HCT116 (cell line): ENCODE measurements at regions not wholly inside any gene's neighbourhood (a gene's known extent, or its start where the extent isn't known, plus 50 kb on each side); places are given as distances from the start of the nearest gene placed in this dataset.

Experiments
- ATAC-seq: fragments of 200-7000 bp; cut with Tn5 transposase; 2 replicates; pipeline ENCODE4 v1.9.1; 2020; ENCODE audit warnings: mild to moderate bottlenecking, moderate library complexity
- BruUV-seq: library from RNA; stranded (reverse); fragments of 400-500 nt; replicated peaks from 2 replicates; lab custom pipeline; 2021; lab: Mats Ljungman, UMichigan
- CTCF ChIA-PET: fragments of 300-600 bp; sonication (Branson Sonifier 250); formaldehyde crosslinking; loops from one replicate; lab custom pipeline; 2021; ENCODE audit warnings: antibody characterized with exemption; lab: Charles Lee
- POLR2A ChIA-PET: fragments of 300-600, 350-600 bp; sonication (Branson Sonifier 250); formaldehyde crosslinking; loops from one replicate; lab custom pipeline; 2021; ENCODE audit warnings: antibody characterized with exemption; lab: Charles Lee
- RAD21 ChIA-PET, 2 experiments: fragments of 300-600 bp; sonication (Branson Sonifier 250); formaldehyde crosslinking; loops; one replicate each; lab custom pipeline; 2023; ENCODE audit warnings: low total read pairs in 2 of 2; ENCODE audit not compliant: uncharacterized antibody in 2 of 2, unreplicated experiment in 2 of 2, low non-redundant PET in 1 of 2; lab: Charles Lee
- DNase-seq: peaks from one replicate; pipeline ENCODE4 v3.0.0-alpha.2; 2010; ENCODE audit warnings: low read depth, low spot score
- H2AFZ ChIP-seq: fragments of 200-600 bp; shearing (Covaris generic), sonication (generic); 2 replicates; pipeline ENCODE4 v1.6.1; 2017; ENCODE audit warnings: low read depth, mixed run types, mixed read lengths, antibody characterized with exemption, low read length; ENCODE audit not compliant: poor library complexity, severe bottlenecking
- H3K27ac ChIP-seq: 2 replicates; pipeline ENCODE4 v1.5.1; 2012; ENCODE audit warnings: low read depth, low read length
- H3K27me3 ChIP-seq: fragments of 200-600 bp; sonication (generic); 2 replicates; pipeline ENCODE4 v1.6.1; 2016; ENCODE audit warnings: mixed run types, low read length, mixed read lengths; ENCODE audit not compliant: insufficient read depth
- H3K36me3 ChIP-seq, 2 experiments: fragments of 200-500 bp in 1 of 2; fragments of 200-600 bp in 1 of 2; sonication (Bioruptor generic) in 1 of 2; sonication (generic) in 1 of 2; 2 replicates each; pipeline versions ENCODE4 v1.5.1 to v1.6.1; 2014 to 2016; ENCODE audit warnings: low read length in 2 of 2, inconsistent platforms in 1 of 2, mixed read lengths in 1 of 2, mixed run types in 1 of 2; ENCODE audit not compliant: insufficient read depth in 2 of 2, control insufficient read depth in 1 of 2
- H3K4me1 ChIP-seq, 2 experiments: fragments of 200-600 bp in 1 of 2; sonication (generic) in 1 of 2; 2 replicates each; pipeline versions ENCODE4 v1.5.1 to v1.6.1; 2012 to 2017; ENCODE audit warnings: low read length in 2 of 2, inconsistent platforms in 1 of 2, mild to moderate bottlenecking in 1 of 2, mixed read lengths in 1 of 2, mixed run types in 1 of 2, moderate library complexity in 1 of 2; ENCODE audit not compliant: insufficient read depth in 2 of 2, control insufficient read depth in 1 of 2
- H3K4me2 ChIP-seq: fragments of 200-600 bp; sonication (generic); 2 replicates; pipeline ENCODE4 v1.6.1; 2017; ENCODE audit warnings: mixed run types, low read length, mixed read lengths
- H3K4me3 ChIP-seq, 2 experiments: fragments of 200-600 bp in 1 of 2; sonication (generic) in 1 of 2; replicated peaks in 1 of 2; 2 replicates each; pipeline ENCODE4 v1.5.1; 2011 to 2016; ENCODE audit warnings: low read length in 2 of 2, control low read depth in 1 of 2, low read depth in 1 of 2, mild to moderate bottlenecking in 1 of 2, mixed read lengths in 1 of 2, mixed run types in 1 of 2
- H3K79me2 ChIP-seq: fragments of 200-600 bp; sonication (generic); 2 replicates; pipeline ENCODE4 v1.6.1; 2017; ENCODE audit warnings: mild to moderate bottlenecking, mixed run types, low read length, moderate library complexity, mixed read lengths; ENCODE audit not compliant: insufficient read depth
- H3K9ac ChIP-seq: fragments of 200-600 bp; sonication (generic); 2 replicates; pipeline ENCODE4 v1.6.1; 2016; ENCODE audit warnings: low read length, mixed read lengths
- H3K9me2 ChIP-seq: fragments of 200-600 bp; sonication (generic), shearing (Covaris generic); 2 replicates; pipeline ENCODE4 v1.6.1; 2017; ENCODE audit warnings: mixed run types, mild to moderate bottlenecking, moderate library complexity; ENCODE audit not compliant: insufficient read depth
- H3K9me3 ChIP-seq, 2 experiments: fragments of 200-500 bp in 1 of 2; fragments of 200-600 bp in 1 of 2; sonication (Bioruptor generic) in 1 of 2; sonication (generic) in 1 of 2; 2 replicates each; pipeline ENCODE4 v1.6.1; 2014 to 2017; ENCODE audit warnings: low read length in 2 of 2, mixed read lengths in 2 of 2, inconsistent platforms in 1 of 2, low read depth in 1 of 2, mild to moderate bottlenecking in 1 of 2, mixed run types in 1 of 2, moderate library complexity in 1 of 2; ENCODE audit not compliant: control insufficient read depth in 1 of 2, insufficient read depth in 1 of 2
- H4K20me1 ChIP-seq: fragments of 200-600 bp; sonication (generic), shearing (Covaris generic); 2 replicates; pipeline ENCODE4 v1.6.1; 2017; ENCODE audit warnings: mixed run types, mild to moderate bottlenecking, moderate library complexity; ENCODE audit not compliant: insufficient read depth
- CEBPB ChIP-seq: IDR thresholded peaks from 2 replicates; pipeline ENCODE4 v1.6.1; 2012; ENCODE audit warnings: low read depth
- ELF1 ChIP-seq: IDR thresholded peaks from 2 replicates; pipeline ENCODE4 v1.6.1; 2012; ENCODE audit warnings: low read depth, borderline replicate concordance
- EZH2 ChIP-seq: fragments of 200-600 bp; sonication (generic); IDR thresholded peaks from 2 replicates; pipeline ENCODE4 v1.6.1; 2017; ENCODE audit warnings: antibody characterized with exemption, mixed run types
- EZH2phosphoT487 ChIP-seq: fragments of 200-600 bp; IDR thresholded peaks from 2 replicates; pipeline ENCODE4 v1.6.1; 2018; ENCODE audit warnings: antibody characterized with exemption, borderline replicate concordance
- JUND ChIP-seq: IDR thresholded peaks from 2 replicates; pipeline ENCODE4 v1.6.1; 2012
- POLR2AphosphoS5 ChIP-seq: IDR thresholded peaks from 2 replicates; pipeline ENCODE4 v1.6.1; 2011; ENCODE audit warnings: mild to moderate bottlenecking, low read depth, low read length, moderate library complexity
- RAD21 ChIP-seq: IDR thresholded peaks from 2 replicates; pipeline ENCODE4 v1.6.1; 2012; ENCODE audit warnings: low read depth, mild to moderate bottlenecking
- SIN3A ChIP-seq: IDR thresholded peaks from 2 replicates; pipeline ENCODE4 v1.6.1; 2012; ENCODE audit warnings: low read depth
- SRF ChIP-seq: IDR thresholded peaks from 2 replicates; pipeline ENCODE4 v1.6.1; 2012; ENCODE audit warnings: low read depth
- TCF7L2 ChIP-seq: IDR thresholded peaks from 2 replicates; pipeline ENCODE4 v1.7.0; 2011; ENCODE audit warnings: borderline replicate concordance, inconsistent platforms; ENCODE audit not compliant: insufficient read depth, insufficient read length; ENCODE audit errors: extremely low read depth
- ZFX ChIP-seq: fragments of 450-650 bp; IDR thresholded peaks from 2 replicates; pipeline ENCODE4 v1.6.1; 2017
- ZNF274 ChIP-seq: fragments of 200-500 bp; sonication (Bioruptor generic); IDR thresholded peaks from 2 replicates; pipeline ENCODE4 v1.6.1; 2014; ENCODE audit warnings: mild to moderate bottlenecking, low read depth, low read length, inconsistent platforms
- intact Hi-C: fragments of 100-400 bp; cut with micrococcal nuclease; formaldehyde crosslinking; loops from 2 replicates; pipeline ENCODE4 v1.10.0; 2022
- TF ChIP-seq, protein P1 (sequence below): IDR thresholded peaks from 2 replicates; pipeline ENCODE4 v1.6.1; 2012
- TF ChIP-seq, protein P2 (sequence below): IDR thresholded peaks from 2 replicates; pipeline ENCODE4 v1.6.1; 2011; ENCODE audit warnings: mild to moderate bottlenecking, low read length, moderate library complexity; ENCODE audit not compliant: insufficient replicate concordance; ENCODE audit errors: extremely low read depth
- TF ChIP-seq, protein P3 (sequence below): IDR thresholded peaks from 2 replicates; pipeline ENCODE4 v1.6.1; 2012

DNA sequence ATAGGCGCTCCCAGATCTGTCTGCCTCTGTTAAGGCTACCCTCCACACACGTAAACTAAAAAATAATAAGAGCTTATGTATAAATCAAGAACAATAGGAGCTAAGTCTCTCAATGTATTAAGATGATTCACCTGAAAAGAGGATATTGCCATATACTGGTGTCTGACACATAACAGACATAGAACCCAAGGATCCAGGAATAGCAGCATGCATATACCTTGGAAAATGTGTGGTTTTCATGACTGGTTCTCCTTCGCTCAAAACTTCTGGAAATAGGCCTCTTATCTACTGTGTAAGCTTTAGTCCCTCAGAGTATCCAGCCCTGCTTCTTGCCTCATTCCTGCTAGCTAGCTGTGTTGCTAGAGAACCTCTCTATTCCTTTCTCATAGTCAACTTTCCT is 203.7 kb upstream of the SLITRK2 start:
- RAD21 ChIA-PET = no interaction called here
- H3K9me3 ChIP-seq = no peaks in the 10 kb centered on the region

DNA sequence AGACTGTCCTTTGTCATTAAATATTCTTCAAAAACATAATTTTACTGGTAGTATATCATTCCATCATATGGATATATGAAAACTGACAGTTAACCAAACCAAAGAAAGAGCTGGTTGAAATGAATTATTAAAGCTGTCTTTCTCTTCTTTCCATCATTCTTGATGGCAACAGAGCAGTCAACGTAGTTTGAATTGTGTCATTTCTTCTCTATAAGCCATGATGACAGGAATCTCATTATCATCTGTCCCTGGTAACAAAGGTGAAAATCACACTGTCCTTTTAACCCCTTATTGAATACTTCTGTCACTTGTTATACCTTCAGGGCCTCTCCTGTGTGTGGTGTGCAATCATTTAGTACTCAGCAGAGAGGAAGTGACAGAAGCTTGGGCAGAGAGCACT is 197.0 kb upstream of the SLITRK2 start:
- Histone ChIP-seq H3K27ac (no peak overlapping the region), H3K27me3 (no peaks in the 10 kb centered on the region), H3K4me3 (no peak overlapping the region), H3K4me2 (no peak overlapping the region), H3K4me1 (no peaks in the 10 kb centered on the region), H3K9me3 (no peaks in the 10 kb centered on the region), H4K20me1 (no peaks in the 10 kb centered on the region), H3K36me3 (no peaks in the 10 kb centered on the region), H3K9ac (no peak overlapping the region), H3K9me2 (no peaks in the 10 kb centered on the region), H2AFZ (no peak overlapping the region), H3K79me2 (no peaks in the 10 kb centered on the region)
- ATAC-seq = no peak
- ChIA-PET RAD21 (no interaction called here), POLR2A (no interaction called here), CTCF (no interaction called here)
- DNase-seq = no peak
- intact Hi-C loops = no loop called here
- BruUV-seq = no TSS peak
- TF ChIP-seq, protein P1, sequence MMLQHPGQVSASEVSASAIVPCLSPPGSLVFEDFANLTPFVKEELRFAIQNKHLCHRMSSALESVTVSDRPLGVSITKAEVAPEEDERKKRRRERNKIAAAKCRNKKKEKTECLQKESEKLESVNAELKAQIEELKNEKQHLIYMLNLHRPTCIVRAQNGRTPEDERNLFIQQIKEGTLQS = no peak
- TF ChIP-seq ZNF274 = no peak
- TF ChIP-seq EZH2 = no peak
- no peak for TF ChIP-seq JUND
- no peak for TF ChIP-seq RAD21
- no peak for TF ChIP-seq TCF7L2
- TF ChIP-seq CEBPB = no peak
- no peak for TF ChIP-seq SRF
- TF ChIP-seq, protein P2, sequence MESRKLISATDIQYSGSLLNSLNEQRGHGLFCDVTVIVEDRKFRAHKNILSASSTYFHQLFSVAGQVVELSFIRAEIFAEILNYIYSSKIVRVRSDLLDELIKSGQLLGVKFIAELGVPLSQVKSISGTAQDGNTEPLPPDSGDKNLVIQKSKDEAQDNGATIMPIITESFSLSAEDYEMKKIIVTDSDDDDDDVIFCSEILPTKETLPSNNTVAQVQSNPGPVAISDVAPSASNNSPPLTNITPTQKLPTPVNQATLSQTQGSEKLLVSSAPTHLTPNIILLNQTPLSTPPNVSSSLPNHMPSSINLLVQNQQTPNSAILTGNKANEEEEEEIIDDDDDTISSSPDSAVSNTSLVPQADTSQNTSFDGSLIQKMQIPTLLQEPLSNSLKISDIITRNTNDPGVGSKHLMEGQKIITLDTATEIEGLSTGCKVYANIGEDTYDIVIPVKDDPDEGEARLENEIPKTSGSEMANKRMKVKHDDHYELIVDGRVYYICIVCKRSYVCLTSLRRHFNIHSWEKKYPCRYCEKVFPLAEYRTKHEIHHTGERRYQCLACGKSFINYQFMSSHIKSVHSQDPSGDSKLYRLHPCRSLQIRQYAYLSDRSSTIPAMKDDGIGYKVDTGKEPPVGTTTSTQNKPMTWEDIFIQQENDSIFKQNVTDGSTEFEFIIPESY = no peak
- TF ChIP-seq EZH2phosphoT487 = no peak

More for the DNA sequence above, 203.7 kb upstream of the SLITRK2 start:
- ChIA-PET CTCF (no interaction called here), POLR2A (no interaction called here)
- Histone ChIP-seq H3K9me2 (no peaks in the 10 kb centered on the region), H3K4me2 (no peak overlapping the region), H3K9ac (no peak overlapping the region), H3K36me3 (no peaks in the 10 kb centered on the region), H3K4me1 (no peaks in the 10 kb centered on the region), H3K79me2 (no peaks in the 10 kb centered on the region), H3K27ac (no peak overlapping the region), H3K27me3 (no peaks in the 10 kb centered on the region), H2AFZ (no peak overlapping the region), H4K20me1 (no peaks in the 10 kb centered on the region), H3K4me3 (no peak overlapping the region)
- no peak for ATAC-seq
- TF ChIP-seq JUND = no peak
- TF ChIP-seq TCF7L2 = no peak
- no peak for TF ChIP-seq POLR2AphosphoS5
- no peak for TF ChIP-seq RAD21
- TF ChIP-seq EZH2 = no peak
- TF ChIP-seq, protein P2 = no peak
- no peak for TF ChIP-seq SIN3A
- no peak for TF ChIP-seq ZFX
- TF ChIP-seq ZNF274 = no peak
- no peak for TF ChIP-seq ELF1
- TF ChIP-seq, protein P3, sequence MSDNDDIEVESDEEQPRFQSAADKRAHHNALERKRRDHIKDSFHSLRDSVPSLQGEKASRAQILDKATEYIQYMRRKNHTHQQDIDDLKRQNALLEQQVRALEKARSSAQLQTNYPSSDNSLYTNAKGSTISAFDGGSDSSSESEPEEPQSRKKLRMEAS = no peak
- intact Hi-C loops = no loop called here
- no TSS peak for BruUV-seq
- DNase-seq = no peak
